ENCODE measurements at regions not wholly inside any gene's neighbourhood (a gene's known extent, or its start where the extent isn't known, plus 50 kb on each side); places are given as distances from the start of the nearest gene placed in this dataset.

- no peak overlapping the region for H3K4ac ChIP-seq (ENCODE audit: low read depth, low read length)
- no peak overlapping the region for H2BK120ac ChIP-seq (ENCODE audit: low read depth, low read length)
- no peak overlapping the region for H2AFZ ChIP-seq (replicated peaks; ENCODE audit: low read length, poor library complexity)
- intact Hi-C loops (cut with micrococcal nuclease) (no loop called here), in situ Hi-C loops (cut with MboI; ENCODE audit: low sequenced_read_pairs) (no loop called here), dilution Hi-C loops (cut with HindIII; ENCODE audit: low sequenced_read_pairs, unreplicated experiment) (no loop called here)
- no peak overlapping the region for H3K27ac ChIP-seq (ENCODE audit: insufficient read depth, low read length)
- no peak overlapping the region for H3K56ac ChIP-seq (ENCODE audit: extremely low read depth, insufficient read depth, low read length)
- DNase-seq (no peak), ATAC-seq (ENCODE audit: low read depth) (no peak)
- no peak overlapping the region for H2BK15ac ChIP-seq (ENCODE audit: low read depth, low read length)
- H4K91ac ChIP-seq (ENCODE audit: insufficient read depth, low read depth, low read length) = no peak overlapping the region
- no peak overlapping the region for H4K8ac ChIP-seq (ENCODE audit: low read depth in 2 of 2, low read length in 2 of 2)
- POLR2A ChIA-PET (ENCODE audit: unreplicated experiment) = no interaction called here
- H3K23ac ChIP-seq (ENCODE audit: low read depth, low read length) = no peak overlapping the region
- H3K9me3 ChIP-seq (ENCODE audit: control insufficient read depth, insufficient read depth, low read length) = 0 out of 2 replicates have a peak, but pooled peaks cover 2% of the 10 kb centered on the region
- H3K14ac ChIP-seq (replicated peaks; ENCODE audit: low read depth, low read length) = no peak overlapping the region
- no peak overlapping the region for H2AK9ac ChIP-seq (replicated peaks; ENCODE audit: low read depth, low read length, poor library complexity)
- H3K36me3 ChIP-seq (ENCODE audit: control insufficient read depth, insufficient read depth, low read length) = no peaks in the 10 kb centered on the region
- H3K4me1 ChIP-seq (ENCODE audit: control insufficient read depth, insufficient read depth, low read length) = no peaks in the 10 kb centered on the region
- no peak overlapping the region for H4K5ac ChIP-seq (ENCODE audit: low read depth, low read length)
- H3K9me1 ChIP-seq (ENCODE audit: insufficient read depth, low read length) = no peaks in the 10 kb centered on the region
- no peak overlapping the region for H2BK5ac ChIP-seq (ENCODE audit: low read depth, low read length, poor library complexity, severe bottlenecking)
- H2BK20ac ChIP-seq (ENCODE audit: low read depth, low read length) = no peak overlapping the region
- CTCF ChIA-PET = no interaction called here
- H3K4me2 ChIP-seq (ENCODE audit: low read depth, low read length) = no peak overlapping the region
- H2AK5ac ChIP-seq (ENCODE audit: low read depth, low read length) = no peak overlapping the region
- H3K18ac ChIP-seq (ENCODE audit: low read depth, low read length) = no peak overlapping the region
- H3K4me3 ChIP-seq (ENCODE audit: insufficient read depth, low read depth, low read length) = no peak overlapping the region
- no peak overlapping the region for H3K9ac ChIP-seq (ENCODE audit: low read depth, low read length)
- H3K27me3 ChIP-seq (ENCODE audit: control insufficient read depth, insufficient read depth, low read length) = no peaks in the 10 kb centered on the region
- H3K79me1 ChIP-seq (ENCODE audit: low read depth in 1 of 2, low read length in 2 of 2) = no peaks in the 10 kb centered on the region
- no peak for TF ChIP-seq NFE2L2 (IDR thresholded peaks at IDR 0.05; ENCODE audit: low read depth, low read length)
- TF ChIP-seq MXI1 (IDR thresholded peaks at IDR 0.05; ENCODE audit: borderline replicate concordance, low read depth, low read length) = no peak
- no peak for TF ChIP-seq MAFK (IDR thresholded peaks at IDR 0.05; ENCODE audit: low read depth, low read length)
- TF ChIP-seq CHD1 (IDR thresholded peaks at IDR 0.05; ENCODE audit: low read depth, low read length) = no peak
- TF ChIP-seq SMC3 (IDR thresholded peaks at IDR 0.05; ENCODE audit: low read depth, low read length) = no peak
- no peak for TF ChIP-seq BHLHE40 (IDR thresholded peaks at IDR 0.05; ENCODE audit: low read depth, low read length)
- TF ChIP-seq CEBPB (IDR thresholded peaks at IDR 0.05; ENCODE audit: low read depth, low read length) = no peak
- no peak for TF ChIP-seq RAD21 (IDR thresholded peaks at IDR 0.05; ENCODE audit: low read length)
- TF ChIP-seq RFX5 (IDR thresholded peaks at IDR 0.05; ENCODE audit: low read depth, low read length) = no peak
- no peak for TF ChIP-seq ELK1 (IDR thresholded peaks at IDR 0.05; ENCODE audit: borderline replicate concordance, low read depth, low read length)
- no peak for TF ChIP-seq MAZ (IDR thresholded peaks at IDR 0.05; ENCODE audit: borderline replicate concordance, low read depth, low read length)
- no peak for TF ChIP-seq POLR2A (IDR thresholded peaks at IDR 0.05; ENCODE audit: low read depth, low read length)
- no peak for TF ChIP-seq CTCF (conservative IDR thresholded peaks at IDR 0.05; ENCODE audit: low read depth, low read length)
- TF ChIP-seq FOS (IDR thresholded peaks at IDR 0.05; ENCODE audit: low read depth, low read length) = no peak
- no peak for TF ChIP-seq USF2 (IDR thresholded peaks at IDR 0.05; ENCODE audit: low read depth, low read length)
- no peaks in the 10 kb centered on the region for H4K20me1 ChIP-seq (ENCODE audit: insufficient read depth, low read length)
- BruUV-seq (replicated peaks) = no TSS peak
These were observed 1601.0 kb upstream of the NUDT12 start for GRCh38 chr5:105163547-105163946.

All from IMR-90 (cell line).